ENCODE measurements at regions not wholly inside any gene's neighbourhood (a gene's known extent, or its start where the extent isn't known, plus 50 kb on each side); places are given as distances from the start of the nearest gene placed in this dataset.

GRCh38 chr22:33167998-33168790 lies 110.0 kb upstream of the SYN3 start:
- no peak overlapping the region for H3K9ac ChIP-seq (ENCODE audit: low read length)
- CTCF ChIA-PET: no interaction called here
- peaks cover 0 to 3% of the 10 kb centered on the region in 2 experiments; a peak in 1 of 4 replicates for H3K9me3 ChIP-seq (ENCODE audit: control insufficient read depth in 1 of 2, insufficient read depth in 1 of 2, low read depth in 1 of 2, low read length in 2 of 2)
- H4K20me1 ChIP-seq (ENCODE audit: insufficient read depth): no peaks in the 10 kb centered on the region
- no peaks in the 10 kb centered on the region for H3K36me3 ChIP-seq (ENCODE audit: control insufficient read depth in 1 of 2, insufficient read depth in 2 of 2, low read length in 2 of 2)
- no peak overlapping the region for H2AFZ ChIP-seq (ENCODE audit: low read depth, low read length, poor library complexity, severe bottlenecking)
- no peaks in the 10 kb centered on the region for H3K9me2 ChIP-seq (ENCODE audit: insufficient read depth)
- no peak overlapping the region for H3K4me2 ChIP-seq (ENCODE audit: low read length)
- DNase-seq (ENCODE audit: low read depth, low spot score) (no peak), ATAC-seq (no peak)
- H3K4me3 ChIP-seq (replicated peaks in 1 of 2; ENCODE audit: low read depth in 1 of 2, low read length in 2 of 2): no peak overlapping the region
- intact Hi-C loops (cut with micrococcal nuclease): no loop called here
- H3K79me2 ChIP-seq (ENCODE audit: insufficient read depth, low read length): no peaks in the 10 kb centered on the region
- BruUV-seq (replicated peaks): no TSS peak
- no peaks in the 10 kb centered on the region for H3K27me3 ChIP-seq (ENCODE audit: insufficient read depth, low read length)
- RAD21 ChIA-PET (ENCODE audit: low non-redundant PET in 1 of 2, low total read pairs in 2 of 2, uncharacterized antibody in 2 of 2, unreplicated experiment in 2 of 2): no interaction called here
- POLR2A ChIA-PET: no interaction called here
- no peak for TF ChIP-seq POLR2AphosphoS5 (IDR thresholded peaks at IDR 0.05; ENCODE audit: low read depth, low read length)
- no peaks in the 10 kb centered on the region for H3K4me1 ChIP-seq (ENCODE audit: control insufficient read depth in 1 of 2, insufficient read depth in 2 of 2, low read length in 2 of 2)
- H3K27ac ChIP-seq (ENCODE audit: low read depth, low read length): no peak overlapping the region

- intact Hi-C loops (cut with micrococcal nuclease): no loop called here
- TF ChIP-seq, protein P1, sequence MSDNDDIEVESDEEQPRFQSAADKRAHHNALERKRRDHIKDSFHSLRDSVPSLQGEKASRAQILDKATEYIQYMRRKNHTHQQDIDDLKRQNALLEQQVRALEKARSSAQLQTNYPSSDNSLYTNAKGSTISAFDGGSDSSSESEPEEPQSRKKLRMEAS (IDR thresholded peaks at IDR 0.05): no peak
- TF ChIP-seq ZFX (IDR thresholded peaks at IDR 0.05) (no peak), REST (IDR thresholded peaks at IDR 0.05; ENCODE audit: low read depth) (no peak), FOSL1 (IDR thresholded peaks at IDR 0.05; ENCODE audit: low read depth) (no peak), ATF3 (IDR thresholded peaks at IDR 0.05) (no peak), JUND (IDR thresholded peaks at IDR 0.05) (no peak), EZH2 (IDR thresholded peaks at IDR 0.05) (no peak), POLR2A (IDR thresholded peaks at IDR 0.05; ENCODE audit: borderline replicate concordance, extremely low read depth, insufficient read depth, insufficient read length) (no peak), YY1 (IDR thresholded peaks at IDR 0.05; ENCODE audit: extremely low read depth, insufficient replicate concordance, low read depth, low read length) (no peak), POLR2AphosphoS5 (IDR thresholded peaks at IDR 0.05; ENCODE audit: low read depth, low read length) (no peak), ZBTB33 (IDR thresholded peaks at IDR 0.05; ENCODE audit: extremely low read depth, insufficient replicate concordance, low read length) (no peak)
- Histone ChIP-seq H3K4me3 (replicated peaks in 1 of 2; ENCODE audit: low read depth in 1 of 2, low read length in 2 of 2) (no peak overlapping the region), H2AFZ (ENCODE audit: low read depth, low read length, poor library complexity, severe bottlenecking) (no peak overlapping the region), H3K9me3 (ENCODE audit: control insufficient read depth in 1 of 2, insufficient read depth in 1 of 2, low read depth in 1 of 2, low read length in 2 of 2) (peaks cover 0 to 3% of the 10 kb centered on the region in 2 experiments; a peak in 1 of 4 replicates), H3K27me3 (ENCODE audit: insufficient read depth, low read length) (no peaks in the 10 kb centered on the region), H3K9me2 (ENCODE audit: insufficient read depth) (no peaks in the 10 kb centered on the region), H3K27ac (ENCODE audit: low read depth, low read length) (no peak overlapping the region), H3K79me2 (ENCODE audit: insufficient read depth, low read length) (no peaks in the 10 kb centered on the region), H3K9ac (ENCODE audit: low read length) (no peak overlapping the region), H4K20me1 (ENCODE audit: insufficient read depth) (no peaks in the 10 kb centered on the region), H3K4me2 (ENCODE audit: low read length) (no peak overlapping the region), H3K36me3 (ENCODE audit: control insufficient read depth in 1 of 2, insufficient read depth in 2 of 2, low read length in 2 of 2) (no peaks in the 10 kb centered on the region), H3K4me1 (ENCODE audit: control insufficient read depth in 1 of 2, insufficient read depth in 2 of 2, low read length in 2 of 2) (no peaks in the 10 kb centered on the region)
- POLR2A ChIA-PET: no interaction called here
- BruUV-seq (replicated peaks): no TSS peak
- RAD21 ChIA-PET (ENCODE audit: low non-redundant PET in 1 of 2, low total read pairs in 2 of 2, uncharacterized antibody in 2 of 2, unreplicated experiment in 2 of 2): no interaction called here
- ATAC-seq: no peak
- DNase-seq (ENCODE audit: low read depth, low spot score): no peak
- CTCF ChIA-PET: no interaction called here
Observed at GRCh38 chr22:33166206-33166605, 108.0 kb upstream of the SYN3 start.
